Neural progenitor cell (in vitro differentiated cells): ENCODE measurements at regions not wholly inside any gene's neighbourhood (a gene's known extent, or its start where the extent isn't known, plus 50 kb on each side); places are given as distances from the start of the nearest gene placed in this dataset.

ENCODE experiments used
- CTCF ChIP-seq: fragments of 200-600 bp; sonication (generic); IDR thresholded peaks from 2 replicates; pipeline ENCODE4 v1.5.1; 2017; ENCODE audit warnings: antibody characterized with exemption, mild to moderate bottlenecking
- EZH2 ChIP-seq: fragments of 200-600 bp; sonication (generic); IDR thresholded peaks from 2 replicates; pipeline ENCODE4 v1.6.1; 2017; ENCODE audit warnings: antibody characterized with exemption, mild to moderate bottlenecking, moderate library complexity

GRCh38 chr10:21090609-21091082 lies 193.5 kb upstream of the NEBL start:
- TF ChIP-seq EZH2: no peak
- no peak for TF ChIP-seq CTCF
